T-helper 2 cell (primary cell): ENCODE measurements at regions not wholly inside any gene's neighbourhood (a gene's known extent, or its start where the extent isn't known, plus 50 kb on each side); places are given as distances from the start of the nearest gene placed in this dataset.
"Not testable (repeated sequence)": the region's sequence is repeated elsewhere in the genome, so short reads cannot be mapped to it uniquely, and the experiment has no call there.

Experiments
- DNase-seq, 5 experiments: peaks; one replicate each; pipeline versions ENCODE4 v3.0.0 to v3.0.0-alpha.2; 2012 to 2022

- no peak for DNase-seq
These were observed 103.8 kb upstream of the USP25 start for GRCh38 chr21:15626031-15626430.

DNA sequence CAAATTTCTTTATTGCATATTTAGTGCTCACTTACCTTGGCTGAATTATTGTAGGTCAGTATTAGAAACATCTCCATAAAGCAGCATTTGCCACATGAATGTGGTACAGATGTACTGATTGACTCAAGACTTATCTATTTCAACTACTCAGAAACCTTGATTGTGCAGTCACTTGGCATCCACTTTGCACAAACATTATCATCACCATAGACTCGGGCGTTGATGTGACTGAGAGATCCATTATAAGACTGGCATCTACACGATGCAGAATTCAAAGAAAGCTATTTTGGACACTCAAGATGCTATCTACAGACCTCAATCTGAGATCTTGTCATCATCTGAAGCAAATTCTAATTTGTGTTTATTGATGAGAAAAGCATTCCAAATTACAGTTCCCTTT is 102.8 kb upstream of the USP25 start:
- DNase-seq: no peak

DNA sequence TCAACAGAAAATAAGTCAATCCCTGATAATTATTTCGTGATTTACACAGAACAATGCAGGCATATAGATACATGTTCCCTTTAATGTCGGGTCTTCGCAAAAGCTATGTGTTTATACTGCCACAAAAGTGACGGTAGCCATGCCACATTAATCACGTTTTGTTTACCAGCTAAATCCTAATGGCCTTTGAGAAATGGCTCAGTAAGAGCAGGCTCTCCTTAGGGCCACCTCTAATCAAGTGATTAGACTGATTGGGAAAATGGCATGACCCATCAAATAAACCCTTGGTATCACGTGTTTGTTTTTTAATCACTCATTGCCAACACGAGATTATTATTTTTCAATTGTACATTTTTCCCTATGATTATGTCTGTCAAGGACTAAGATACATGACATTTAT is 102.0 kb upstream of the USP25 start:
- DNase-seq: no peak

GRCh38 chr21:15631342-15631741 is 98.4 kb upstream of the USP25 start:
- DNase-seq: no peak

DNA sequence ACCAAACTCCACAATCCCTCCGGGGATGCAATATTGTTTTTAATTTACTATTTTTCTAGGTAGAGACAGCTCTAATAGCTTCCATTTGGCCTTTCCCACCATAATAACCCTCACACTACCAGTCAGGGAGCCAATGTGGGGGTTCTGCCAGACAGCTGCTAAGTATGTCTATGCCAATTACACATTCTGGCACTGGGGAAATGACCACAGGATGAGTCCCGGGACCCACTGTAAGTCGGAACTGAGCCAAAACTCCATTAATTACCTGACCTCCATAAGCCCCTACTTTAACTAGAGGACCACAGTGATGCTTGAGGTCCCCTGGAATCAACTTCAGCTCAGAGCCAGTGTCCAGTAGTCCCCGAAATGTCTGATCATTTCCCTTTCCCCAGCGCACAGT is 95.2 kb upstream of the USP25 start:
- not testable (repeated sequence) for DNase-seq

DNA sequence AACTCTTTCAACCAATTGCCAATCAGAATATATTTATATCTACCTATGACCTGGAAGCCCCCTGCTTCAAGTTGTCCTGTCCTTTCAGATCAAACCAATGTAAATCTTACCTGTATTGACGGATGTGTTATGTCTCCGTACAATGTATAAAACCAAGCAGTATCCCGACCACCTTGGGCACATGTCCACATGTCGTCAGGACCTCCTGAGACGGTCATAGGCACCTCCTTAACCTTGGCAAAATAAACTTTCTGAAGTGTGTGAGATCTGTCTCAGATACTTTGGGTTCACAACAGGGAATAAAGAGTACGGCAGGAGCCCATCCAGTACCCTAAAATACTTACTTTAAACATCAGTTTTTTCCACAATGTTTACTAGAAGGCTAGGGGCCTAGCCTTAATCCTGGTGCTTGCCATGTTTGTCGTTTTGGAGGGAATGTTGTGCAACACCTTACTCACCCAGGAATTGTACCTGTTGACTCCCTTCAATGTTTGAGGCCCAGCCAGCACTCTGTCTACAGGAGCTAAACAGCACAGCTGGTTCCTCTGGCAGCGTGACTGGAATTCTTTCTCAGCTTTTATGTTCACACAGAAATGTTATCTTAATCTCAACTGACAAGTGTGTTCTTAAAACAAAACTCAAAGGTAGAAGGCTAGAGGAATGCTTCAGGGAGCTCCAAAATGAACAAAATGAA is 90.8 kb upstream of the USP25 start:
- no peak for DNase-seq

DNA sequence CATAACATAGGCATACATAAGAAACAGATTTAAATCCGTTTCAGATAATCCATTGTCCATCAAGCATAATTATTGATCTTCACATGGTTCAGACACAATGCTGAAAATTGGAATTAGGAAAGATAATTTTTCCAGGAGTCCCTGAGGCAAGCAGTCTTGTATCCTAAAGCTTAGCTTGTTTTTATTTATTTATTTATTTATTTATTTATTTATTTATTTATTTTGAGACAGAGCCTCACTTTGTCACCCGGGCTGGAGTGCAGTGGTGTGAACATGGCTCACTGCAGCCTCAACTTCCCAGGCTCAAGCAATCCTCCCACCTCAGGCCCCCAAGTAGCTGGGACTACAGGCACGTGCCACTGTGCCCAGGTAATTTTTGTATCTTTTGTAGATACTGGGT is 89.7 kb upstream of the USP25 start:
- not testable (repeated sequence) for DNase-seq

GRCh38 chr21:15644489-15644888 is 85.3 kb upstream of the USP25 start:
- no peak for DNase-seq

DNA sequence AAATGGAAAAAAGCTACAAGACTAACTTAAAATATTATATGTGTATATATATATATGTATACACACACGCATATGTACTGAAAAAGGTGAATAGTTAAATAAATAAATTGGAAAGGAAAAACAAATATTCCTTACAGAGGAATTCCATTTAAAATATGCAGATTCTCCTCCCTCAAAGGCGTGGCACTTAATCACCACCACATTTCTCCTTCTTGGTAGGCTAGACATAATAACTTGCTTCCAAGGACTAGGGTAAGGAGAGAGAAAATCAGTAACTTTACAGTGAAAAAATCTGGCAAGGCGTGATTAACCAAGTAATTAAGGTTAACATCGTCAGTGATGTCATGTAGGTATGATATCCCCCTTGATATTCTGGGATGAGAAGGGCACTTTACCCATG is 84.0 kb upstream of the USP25 start:
- DNase-seq: no peak

GRCh38 chr21:15650735-15651134 is 79.0 kb upstream of the USP25 start:
- DNase-seq: no peak

DNA sequence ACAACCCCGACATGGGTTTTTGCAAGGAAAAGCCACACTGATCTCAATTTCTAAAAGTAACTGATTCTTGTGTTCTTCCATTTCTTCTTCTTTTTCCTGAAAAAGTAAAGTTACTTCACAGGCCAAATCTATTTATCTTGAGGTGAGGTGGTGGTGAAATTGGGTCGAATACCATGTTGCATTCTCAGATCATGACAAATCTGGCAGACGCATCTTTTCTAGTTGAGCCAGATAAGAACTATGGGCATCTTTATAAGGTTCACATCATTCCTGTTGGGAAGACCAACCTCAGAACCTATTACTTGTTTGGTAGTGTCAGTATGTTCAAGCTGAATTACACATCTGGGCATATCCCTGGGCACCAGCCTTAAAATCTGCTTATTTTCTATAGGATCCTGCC is 78.6 kb upstream of the USP25 start:
- DNase-seq: no peak

- DNase-seq: no peak
These were observed 76.1 kb upstream of the USP25 start for GRCh38 chr21:15653710-15654109.

DNA sequence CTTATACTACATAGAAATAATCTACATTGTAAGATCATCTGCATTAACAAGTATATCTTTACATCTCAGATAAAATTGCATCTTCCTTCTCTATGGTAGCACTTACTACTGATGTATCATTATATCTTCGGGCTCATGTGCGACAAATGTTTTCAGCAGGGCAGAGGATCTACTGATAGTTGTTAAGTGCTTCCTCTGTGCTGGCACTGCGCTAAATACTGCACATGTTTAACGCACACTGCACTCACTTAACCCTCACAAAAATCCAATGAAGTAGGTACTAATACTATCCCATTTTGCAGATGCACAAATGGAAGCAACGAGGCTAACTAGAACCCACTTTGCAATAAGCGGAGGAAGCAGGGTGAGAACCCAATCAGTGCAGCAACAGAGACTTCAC is 75.6 kb upstream of the USP25 start:
- DNase-seq: no peak

- no peak for DNase-seq
These were observed 69.9 kb upstream of the USP25 start for GRCh38 chr21:15659753-15660422.

GRCh38 chr21:15660423-15660804 is 69.4 kb upstream of the USP25 start:
- no peak for DNase-seq

GRCh38 chr21:15667010-15667409 is 62.8 kb upstream of the USP25 start:
- DNase-seq: no peak

GRCh38 chr21:15667819-15668218 is 62.0 kb upstream of the USP25 start:
- DNase-seq: no peak

- no peak for DNase-seq
These were observed 60.5 kb upstream of the USP25 start for GRCh38 chr21:15669247-15669646.

DNA sequence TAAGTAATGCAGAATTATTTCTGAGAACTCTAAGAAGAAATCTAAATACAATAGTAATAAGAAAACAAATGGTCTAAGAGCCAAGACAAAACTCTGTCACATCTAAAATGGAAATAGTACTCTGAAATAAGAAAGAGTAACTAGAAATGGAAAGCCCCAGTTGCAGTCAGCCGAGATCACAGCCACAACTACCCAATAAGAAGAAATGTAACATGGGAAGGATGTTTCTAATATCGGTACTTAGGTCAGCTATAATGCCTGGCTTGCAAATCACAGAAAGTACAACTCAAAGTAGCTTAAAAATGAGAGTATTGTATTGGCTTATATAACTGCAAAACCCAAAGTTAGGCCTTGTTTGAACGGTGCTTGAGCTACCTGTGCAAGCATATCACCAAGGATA is 58.6 kb upstream of the USP25 start:
- DNase-seq: no peak

DNA sequence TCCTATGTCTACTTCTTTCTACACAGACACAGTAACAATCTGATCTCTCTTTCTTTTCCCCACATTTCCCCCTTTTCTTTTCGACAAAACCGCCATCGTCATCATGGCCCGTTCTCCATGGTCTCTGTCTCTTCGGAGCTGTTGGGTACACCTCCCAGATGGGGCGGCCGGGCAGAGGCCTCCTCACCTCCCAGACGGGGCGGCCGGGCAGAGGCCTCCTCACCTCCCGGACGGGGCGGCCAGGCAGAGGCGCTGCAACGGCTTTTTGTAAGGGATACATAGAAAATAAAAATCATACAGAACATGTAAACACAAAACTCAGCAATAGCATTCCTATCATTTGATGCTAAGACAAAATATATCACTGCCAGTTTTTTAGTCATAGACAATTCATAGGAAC is 57.2 kb upstream of the USP25 start:
- not testable (repeated sequence) for DNase-seq

DNA sequence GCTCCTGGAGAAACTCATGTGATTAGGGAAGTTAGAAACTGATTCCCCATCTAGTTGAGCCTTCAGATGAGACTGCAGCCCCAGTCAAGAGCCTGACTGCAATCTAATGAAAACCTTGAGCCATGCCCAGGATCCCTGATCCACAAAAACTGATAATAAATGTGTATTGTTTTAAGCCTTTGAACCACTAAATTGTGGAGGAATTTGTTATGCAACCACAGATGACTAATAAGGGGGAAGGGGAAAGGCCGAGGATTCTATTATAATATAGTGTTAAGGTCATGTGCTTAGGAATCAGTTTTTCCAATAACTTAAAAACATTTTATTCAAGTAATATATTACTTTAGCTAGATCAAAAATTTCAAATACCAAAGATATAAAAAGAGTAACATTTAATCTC is 52.8 kb upstream of the USP25 start:
- no peak for DNase-seq

DNA sequence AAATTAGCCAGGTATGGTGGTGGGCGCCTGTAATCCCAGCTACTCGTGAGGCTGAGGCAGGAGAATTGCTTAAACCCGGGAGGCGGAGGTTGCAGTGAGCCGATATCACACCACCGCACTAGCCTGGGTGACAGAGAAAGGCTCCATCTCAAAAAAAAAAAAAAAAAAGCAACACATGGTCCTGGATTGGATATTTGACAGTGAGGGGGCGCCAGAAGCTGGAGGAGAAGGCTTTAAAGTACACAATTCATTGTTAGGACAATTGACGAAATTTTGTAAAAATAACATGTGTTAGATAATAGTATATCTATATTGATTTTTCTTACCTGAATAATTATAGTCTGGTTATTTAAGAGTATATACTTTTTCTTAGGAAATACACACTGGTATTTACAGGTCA is 50.2 kb upstream of the USP25 start:
- DNase-seq: no peak
